ENCODE measurements at regions not wholly inside any gene's neighbourhood (a gene's known extent, or its start where the extent isn't known, plus 50 kb on each side); places are given as distances from the start of the nearest gene placed in this dataset.

GRCh38 chr13:44844786-44845185, 144.5 kb downstream of the NUFIP1 start:
- no peak for TF ChIP-seq CTCF (IDR thresholded peaks at IDR 0.05; ENCODE audit: low read depth, low read length)
- no peak for TF ChIP-seq EZH2phosphoT487 (IDR thresholded peaks at IDR 0.05; ENCODE audit: low read depth)
